Uterus (tissue), 2 donors: ENCODE measurements at regions not wholly inside any gene's neighbourhood (a gene's known extent, or its start where the extent isn't known, plus 50 kb on each side); places are given as distances from the start of the nearest gene placed in this dataset.

Experiments
- CTCF ChIP-seq, 4 experiments: fragments of 200-600 bp in 2 of 4; fragments of 450-650 bp in 2 of 4; sonication (generic) in 2 of 4; IDR thresholded peaks; one replicate each; pipeline ENCODE4 v1.5.1; 2016 to 2019; ENCODE audit warnings: antibody characterized with exemption in 4 of 4, mild to moderate bottlenecking in 2 of 4, moderate library complexity in 1 of 4
- POLR2A ChIP-seq, 2 donors: fragments of 450-650 bp; IDR thresholded peaks; one replicate each; pipeline ENCODE4 v1.6.1; 2016; ENCODE audit warnings: antibody characterized with exemption in 2 of 2, mild to moderate bottlenecking in 1 of 2, moderate library complexity in 1 of 2

- TF ChIP-seq POLR2A (IDR thresholded peaks at IDR 0.05) (no peak), CTCF (IDR thresholded peaks at IDR 0.05) (no peak)
Observed at GRCh38 chr20:9949563-9949962, 85.2 kb upstream of the ANKEF1 start.
